GM21390 (cell line): ENCODE measurements at regions not wholly inside any gene's neighbourhood (a gene's known extent, or its start where the extent isn't known, plus 50 kb on each side); places are given as distances from the start of the nearest gene placed in this dataset.

Experiments used
- ATAC-seq: cut with Tn5 transposase; IDR thresholded peaks from one replicate; pipeline ENCODE4 v1.9.1; 2021; ENCODE audit not compliant: unreplicated experiment

GRCh38 chr7:46900312-46901263 lies 681.3 kb downstream of the TNS3 start:
- ATAC-seq, result no peak

GRCh38 chr7:46897381-46897780 lies 684.5 kb downstream of the TNS3 start:
- ATAC-seq, result no peak

GRCh38 chr7:46886669-46887374 lies 695.1 kb downstream of the TNS3 start:
- ATAC-seq, result no peak

GRCh38 chr7:46885167-46885566 lies 696.7 kb downstream of the TNS3 start:
- ATAC-seq, result no peak

GRCh38 chr7:46881507-46882127 lies 700.3 kb downstream of the TNS3 start:
- no peak for ATAC-seq

- no peak for ATAC-seq
Observed at GRCh38 chr7:46880508-46881196, 701.3 kb downstream of the TNS3 start.

GRCh38 chr7:46879783-46880182 lies 702.1 kb downstream of the TNS3 start:
- no peak for ATAC-seq

- no peak for ATAC-seq
Observed at GRCh38 chr7:46871516-46871915, 710.4 kb downstream of the TNS3 start.

- no peak for ATAC-seq
Observed at GRCh38 chr7:46864716-46865115, 717.2 kb downstream of the TNS3 start.

- ATAC-seq, result no peak
Observed at GRCh38 chr7:46859963-46860475, 721.9 kb downstream of the TNS3 start.

- ATAC-seq, result no peak
Observed at GRCh38 chr7:46855851-46856250, 726.1 kb downstream of the TNS3 start.

GRCh38 chr7:46854958-46855473 lies 726.9 kb downstream of the TNS3 start:
- no peak for ATAC-seq

GRCh38 chr7:46853451-46853850 lies 728.5 kb downstream of the TNS3 start:
- no peak for ATAC-seq

GRCh38 chr7:46852795-46853194 lies 729.1 kb downstream of the TNS3 start:
- no peak for ATAC-seq

GRCh38 chr7:46850563-46851330 lies 731.2 kb downstream of the TNS3 start:
- ATAC-seq, result no peak

GRCh38 chr7:46848944-46849343 lies 733.0 kb downstream of the TNS3 start:
- no peak for ATAC-seq

GRCh38 chr7:46848311-46848710 lies 733.6 kb downstream of the TNS3 start:
- no peak for ATAC-seq

- ATAC-seq, result no peak
Observed at GRCh38 chr7:46847126-46847525, 734.8 kb downstream of the TNS3 start.

GRCh38 chr7:46844486-46844885 lies 737.4 kb downstream of the TNS3 start:
- no peak for ATAC-seq

- no peak for ATAC-seq
Observed at GRCh38 chr7:46841248-46841647, 740.7 kb downstream of the TNS3 start.
